Thoracic aorta (tissue), 2 donors: ENCODE measurements at regions not wholly inside any gene's neighbourhood (a gene's known extent, or its start where the extent isn't known, plus 50 kb on each side); places are given as distances from the start of the nearest gene placed in this dataset.

ENCODE experiments used
- ATAC-seq: fragments of 150-250 bp; one replicate; pipeline ENCODE4 v1.8.0; 2017; ENCODE audit warnings: low read depth; ENCODE audit not compliant: insufficient number of reproducible peaks, low FRiP score
- DNase-seq: peaks from one replicate; pipeline ENCODE4 v3.0.0-alpha.2; 2020; ENCODE audit warnings: low spot score
- H3K27ac ChIP-seq, 2 donors: fragments of 200-600 bp; sonication (generic); 1 replicate in 1 of 2; 2 replicates in 1 of 2; pipeline ENCODE4 v1.5.1; 2016; ENCODE audit warnings: mild to moderate bottlenecking in 2 of 2, moderate library complexity in 2 of 2
- H3K27me3 ChIP-seq: fragments of 200-600 bp; sonication (generic); replicated peaks from 2 replicates; pipeline ENCODE4 v1.6.0; 2016; ENCODE audit warnings: mild to moderate bottlenecking; ENCODE audit not compliant: insufficient read depth
- H3K36me3 ChIP-seq: fragments of 200-600 bp; sonication (generic); one replicate; pipeline ENCODE4 v1.5.1; 2016
- H3K4me1 ChIP-seq, 2 donors: fragments of 200-600 bp; sonication (generic); 1 replicate in 1 of 2; 2 replicates in 1 of 2; pipeline versions ENCODE4 v1.5.1 to v1.6.0; 2016; ENCODE audit warnings: low read depth in 2 of 2, mild to moderate bottlenecking in 1 of 2; ENCODE audit not compliant: control insufficient read depth in 1 of 2
- H3K4me3 ChIP-seq: fragments of 200-600 bp; sonication (generic); 2 replicates; pipeline ENCODE4 v1.5.1; 2016; ENCODE audit warnings: mild to moderate bottlenecking
- H3K9me3 ChIP-seq: fragments of 200-600 bp; sonication (generic); 2 replicates; pipeline ENCODE4 v1.5.1; 2016
- TF ChIP-seq, protein P1 (sequence below): fragments of 200-600 bp; sonication (generic); IDR thresholded peaks from one replicate; pipeline ENCODE4 v1.5.1; 2019; ENCODE audit warnings: antibody characterized with exemption

DNA sequence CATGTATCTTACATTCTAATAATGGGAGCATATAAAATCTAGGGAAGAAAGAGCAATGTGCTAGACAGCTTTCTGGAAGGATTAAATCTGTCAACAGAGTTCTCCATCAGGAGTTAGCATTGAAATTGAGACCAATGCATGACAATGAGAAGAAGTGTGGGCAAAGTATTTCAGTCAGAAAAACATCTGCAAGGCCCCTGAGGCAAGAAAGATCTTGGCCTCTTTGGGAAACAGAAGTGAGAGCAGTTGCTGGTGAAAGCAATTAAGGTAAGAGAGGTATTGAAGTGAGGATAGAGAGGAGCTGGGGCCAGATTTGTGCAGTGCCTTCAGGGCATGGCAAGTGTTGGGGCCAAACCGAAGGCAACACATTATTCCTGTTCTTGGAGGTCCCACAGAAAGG, 999.1 kb downstream of the STPG2 start:
- Histone ChIP-seq H3K27me3 (no peaks in the 10 kb centered on the region), H3K27ac (no peak overlapping the region), H3K9me3 (no peaks in the 10 kb centered on the region), H3K36me3 (no peaks in the 10 kb centered on the region), H3K4me3 (no peak overlapping the region), H3K4me1 (no peaks in the 10 kb centered on the region)
- DNase-seq: no peak
- no peak for ATAC-seq
- TF ChIP-seq, protein P1, sequence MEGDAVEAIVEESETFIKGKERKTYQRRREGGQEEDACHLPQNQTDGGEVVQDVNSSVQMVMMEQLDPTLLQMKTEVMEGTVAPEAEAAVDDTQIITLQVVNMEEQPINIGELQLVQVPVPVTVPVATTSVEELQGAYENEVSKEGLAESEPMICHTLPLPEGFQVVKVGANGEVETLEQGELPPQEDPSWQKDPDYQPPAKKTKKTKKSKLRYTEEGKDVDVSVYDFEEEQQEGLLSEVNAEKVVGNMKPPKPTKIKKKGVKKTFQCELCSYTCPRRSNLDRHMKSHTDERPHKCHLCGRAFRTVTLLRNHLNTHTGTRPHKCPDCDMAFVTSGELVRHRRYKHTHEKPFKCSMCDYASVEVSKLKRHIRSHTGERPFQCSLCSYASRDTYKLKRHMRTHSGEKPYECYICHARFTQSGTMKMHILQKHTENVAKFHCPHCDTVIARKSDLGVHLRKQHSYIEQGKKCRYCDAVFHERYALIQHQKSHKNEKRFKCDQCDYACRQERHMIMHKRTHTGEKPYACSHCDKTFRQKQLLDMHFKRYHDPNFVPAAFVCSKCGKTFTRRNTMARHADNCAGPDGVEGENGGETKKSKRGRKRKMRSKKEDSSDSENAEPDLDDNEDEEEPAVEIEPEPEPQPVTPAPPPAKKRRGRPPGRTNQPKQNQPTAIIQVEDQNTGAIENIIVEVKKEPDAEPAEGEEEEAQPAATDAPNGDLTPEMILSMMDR: no peak

DNA sequence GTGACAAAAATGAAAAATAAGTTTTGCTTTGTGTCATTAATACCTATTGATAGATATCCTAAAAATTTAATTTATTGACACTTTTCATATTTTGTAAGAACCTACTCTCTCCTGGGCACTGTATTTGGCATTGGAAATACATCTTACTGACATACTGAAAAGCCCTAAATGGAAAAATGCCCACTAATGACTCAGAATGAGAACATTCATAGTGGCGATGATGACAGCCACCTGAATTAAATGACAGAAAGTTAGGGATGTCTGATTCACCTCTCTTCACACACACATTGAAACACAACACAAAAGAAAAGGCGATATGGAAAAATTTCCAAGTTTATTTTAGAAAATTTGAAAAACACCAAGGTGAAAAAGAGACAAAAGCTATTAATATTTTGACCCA, 992.3 kb downstream of the STPG2 start:
- Histone ChIP-seq H3K27me3 (no peaks in the 10 kb centered on the region), H3K4me1 (no peaks in the 10 kb centered on the region), H3K27ac (no peak overlapping the region), H3K4me3 (no peak overlapping the region), H3K9me3 (no peaks in the 10 kb centered on the region), H3K36me3 (no peaks in the 10 kb centered on the region)
- no peak for ATAC-seq
- DNase-seq: no peak
- TF ChIP-seq, protein P1: no peak

DNA sequence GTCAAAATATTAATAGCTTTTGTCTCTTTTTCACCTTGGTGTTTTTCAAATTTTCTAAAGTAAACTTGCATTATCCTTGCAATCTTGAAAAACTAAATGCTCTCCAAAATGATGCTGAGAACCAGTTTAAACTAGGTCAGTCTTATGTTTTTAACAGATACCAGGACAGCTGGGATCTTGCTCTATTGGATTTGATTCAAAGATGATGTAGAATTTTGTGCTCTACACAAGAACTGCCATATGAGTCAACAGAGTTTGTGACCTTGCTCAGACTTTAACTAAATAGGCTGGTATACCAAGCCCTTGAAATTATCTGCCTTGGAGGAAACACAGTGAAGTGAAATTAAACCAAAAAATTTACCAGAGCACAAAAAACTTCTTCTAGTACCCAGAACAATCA, 991.1 kb downstream of the STPG2 start:
- no peak for ATAC-seq
- no peak overlapping the region for H3K27ac ChIP-seq
- H3K4me1 ChIP-seq: no peaks in the 10 kb centered on the region
- no peaks in the 10 kb centered on the region for H3K36me3 ChIP-seq
- no peak overlapping the region for H3K4me3 ChIP-seq
- DNase-seq: no peak
- no peaks in the 10 kb centered on the region for H3K27me3 ChIP-seq
- H3K9me3 ChIP-seq: no peaks in the 10 kb centered on the region
- TF ChIP-seq, protein P1: no peak

DNA sequence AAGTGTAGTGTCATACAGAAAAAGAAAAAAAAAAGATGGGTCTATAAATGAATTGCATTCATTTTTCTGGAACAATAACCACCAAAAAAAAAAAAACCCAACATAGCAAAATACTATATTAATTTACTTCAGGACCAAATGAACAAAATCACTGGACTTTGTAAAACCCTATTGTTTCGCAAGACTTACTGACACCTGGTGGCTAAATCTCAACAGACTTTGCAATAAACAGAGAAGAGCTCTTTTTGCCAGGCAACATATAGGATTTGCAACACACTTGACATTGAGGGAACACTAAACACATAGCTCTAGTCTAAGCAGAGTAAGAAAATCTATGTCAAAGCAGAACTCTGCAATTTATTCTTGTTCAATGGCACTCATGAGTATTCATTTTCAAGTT, 990.2 kb downstream of the STPG2 start:
- ATAC-seq (no peak), DNase-seq (no peak)
- TF ChIP-seq, protein P1: no peak
- H3K4me3 ChIP-seq: no peak overlapping the region
- H3K27me3 ChIP-seq: no peaks in the 10 kb centered on the region
- no peak overlapping the region for H3K27ac ChIP-seq
- H3K9me3 ChIP-seq: no peaks in the 10 kb centered on the region
- no peaks in the 10 kb centered on the region for H3K36me3 ChIP-seq
- H3K4me1 ChIP-seq: no peaks in the 10 kb centered on the region

DNA sequence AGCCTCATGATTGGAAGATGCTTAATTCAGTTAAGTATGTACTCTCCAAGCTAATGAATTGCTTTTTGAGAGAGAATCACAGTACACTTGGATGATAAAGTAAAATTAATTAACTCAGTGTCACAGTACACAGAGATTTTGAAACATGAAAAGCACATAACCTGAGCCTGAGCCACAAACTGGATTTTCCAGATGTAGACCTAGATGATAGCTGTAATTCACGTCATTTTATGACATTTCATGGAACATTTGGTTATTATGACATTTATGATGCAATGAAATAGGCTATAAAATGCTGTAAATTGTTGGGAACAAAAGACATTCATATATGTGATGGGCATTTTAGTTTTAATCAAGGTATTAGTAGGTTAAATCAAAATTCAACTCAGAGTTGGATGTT, 983.7 kb downstream of the STPG2 start:
- H3K9me3 ChIP-seq: no peaks in the 10 kb centered on the region
- no peaks in the 10 kb centered on the region for H3K27me3 ChIP-seq
- H3K4me3 ChIP-seq: no peak overlapping the region
- ATAC-seq (no peak), DNase-seq (no peak)
- no peak overlapping the region for H3K27ac ChIP-seq
- H3K36me3 ChIP-seq: no peaks in the 10 kb centered on the region
- TF ChIP-seq, protein P1: no peak
- no peaks in the 10 kb centered on the region for H3K4me1 ChIP-seq
